IMR-90 (cell line): ENCODE measurements at regions not wholly inside any gene's neighbourhood (a gene's known extent, or its start where the extent isn't known, plus 50 kb on each side); places are given as distances from the start of the nearest gene placed in this dataset.

Source experiments
- ATAC-seq: fragments of 200-7000 bp; cut with Tn5 transposase; 2 replicates; pipeline ENCODE4 v1.9.1; 2020; ENCODE audit warnings: low read depth, mild to moderate bottlenecking, moderate library complexity
- BruUV-seq: library from RNA; stranded (reverse); fragments of 400-500 nt; replicated peaks from 2 replicates; lab custom pipeline; 2021; lab: Mats Ljungman, UMichigan
- CTCF ChIA-PET: fragments of 300-600 bp; formaldehyde crosslinking; extraction: SDS; loops from one replicate; lab custom pipeline; 2021; ENCODE audit warnings: antibody characterized with exemption; lab: Yijun Ruan, JAX
- POLR2A ChIA-PET: fragments of 300-600 bp; sonication (Branson Sonifier 250); formaldehyde crosslinking; loops from one replicate; lab custom pipeline; 2022; ENCODE audit warnings: antibody characterized with exemption; ENCODE audit not compliant: unreplicated experiment; lab: Charles Lee
- DNase-seq: peaks from one replicate; pipeline ENCODE4 v3.0.0; 2013
- H2AFZ ChIP-seq: replicated peaks from 2 replicates; pipeline ENCODE3; 2013; ENCODE audit warnings: low read length, mild to moderate bottlenecking; ENCODE audit not compliant: poor library complexity
- H2AK5ac ChIP-seq: 2 replicates; pipeline ENCODE4 v1.6.1; 2013; ENCODE audit warnings: low read depth, low read length, inconsistent platforms
- H2AK9ac ChIP-seq: replicated peaks from 2 replicates; pipeline ENCODE3; 2013; ENCODE audit warnings: mild to moderate bottlenecking, low read depth, low read length, moderate library complexity; ENCODE audit not compliant: poor library complexity
- H2BK120ac ChIP-seq: 2 replicates; pipeline ENCODE4 v1.6.1; 2013; ENCODE audit warnings: low read depth, low read length, inconsistent platforms
- H2BK15ac ChIP-seq: 3 replicates; pipeline ENCODE4 v1.6.1; 2013; ENCODE audit warnings: low read depth, low read length, inconsistent platforms
- H2BK20ac ChIP-seq: 2 replicates; pipeline ENCODE4 v1.6.1; 2013; ENCODE audit warnings: low read depth, mild to moderate bottlenecking, inconsistent platforms, low read length, moderate library complexity
- H2BK5ac ChIP-seq: 2 replicates; pipeline ENCODE4 v1.6.1; 2013; ENCODE audit warnings: mild to moderate bottlenecking, low read depth, low read length, inconsistent platforms; ENCODE audit not compliant: poor library complexity, severe bottlenecking
- H3K14ac ChIP-seq: replicated peaks from 2 replicates; pipeline ENCODE4 v1.6.1; 2013; ENCODE audit warnings: low read depth, low read length, inconsistent platforms
- H3K18ac ChIP-seq: 2 replicates; pipeline ENCODE4 v1.6.1; 2013; ENCODE audit warnings: low read depth, low read length, control low read depth
- H3K23ac ChIP-seq: 2 replicates; pipeline ENCODE4 v1.6.1; 2013; ENCODE audit warnings: low read depth, low read length, inconsistent platforms
- H3K27ac ChIP-seq: 2 replicates; pipeline ENCODE4 v1.5.1; 2013; ENCODE audit warnings: mild to moderate bottlenecking, control low read depth, low read length; ENCODE audit not compliant: insufficient read depth
- H3K27me3 ChIP-seq: 2 replicates; pipeline ENCODE4 v1.6.1; 2013; ENCODE audit warnings: low read length; ENCODE audit not compliant: control insufficient read depth, insufficient read depth
- H3K36me3 ChIP-seq: 2 replicates; pipeline ENCODE4 v1.6.1; 2013; ENCODE audit warnings: low read length, mixed read lengths; ENCODE audit not compliant: control insufficient read depth, insufficient read depth
- H3K4ac ChIP-seq: 2 replicates; pipeline ENCODE4 v1.6.1; 2013; ENCODE audit warnings: low read depth, low read length, inconsistent platforms
- H3K4me1 ChIP-seq: 2 replicates; pipeline ENCODE4 v1.6.1; 2013; ENCODE audit warnings: low read length, mixed read lengths; ENCODE audit not compliant: control insufficient read depth, insufficient read depth
- H3K4me2 ChIP-seq: 2 replicates; pipeline ENCODE4 v1.6.1; 2013; ENCODE audit warnings: low read depth, mild to moderate bottlenecking, control low read depth, low read length, moderate library complexity
- H3K4me3 ChIP-seq: 2 replicates; pipeline ENCODE4 v1.5.1; 2013; ENCODE audit warnings: low read depth, mild to moderate bottlenecking, control low read depth, low read length, moderate library complexity; ENCODE audit not compliant: insufficient read depth
- H3K56ac ChIP-seq: 2 replicates; pipeline ENCODE4 v1.6.1; 2013; ENCODE audit warnings: low read length, inconsistent platforms; ENCODE audit not compliant: insufficient read depth; ENCODE audit errors: extremely low read depth
- H3K79me1 ChIP-seq, 2 experiments: 2 replicates each; pipeline ENCODE4 v1.6.1; 2013; ENCODE audit warnings: low read length in 2 of 2, inconsistent platforms in 1 of 2, low read depth in 1 of 2
- H3K9ac ChIP-seq: 2 replicates; pipeline ENCODE4 v1.6.1; 2013; ENCODE audit warnings: low read depth, low read length, control low read depth
- H3K9me1 ChIP-seq: 2 replicates; pipeline ENCODE4 v1.6.1; 2013; ENCODE audit warnings: low read length, inconsistent platforms; ENCODE audit not compliant: insufficient read depth
- H3K9me3 ChIP-seq: 2 replicates; pipeline ENCODE4 v1.6.1; 2013; ENCODE audit warnings: low read length; ENCODE audit not compliant: control insufficient read depth, insufficient read depth
- H4K20me1 ChIP-seq: 2 replicates; pipeline ENCODE4 v1.6.1; 2013; ENCODE audit warnings: low read length, inconsistent platforms; ENCODE audit not compliant: insufficient read depth
- H4K5ac ChIP-seq: 2 replicates; pipeline ENCODE4 v1.6.1; 2013; ENCODE audit warnings: mild to moderate bottlenecking, low read depth, low read length, control low read depth
- H4K8ac ChIP-seq, 2 experiments: 2 replicates each; pipeline ENCODE4 v1.6.1; 2013; ENCODE audit warnings: low read depth in 2 of 2, low read length in 2 of 2, control low read depth in 1 of 2, inconsistent platforms in 1 of 2
- H4K91ac ChIP-seq: 2 replicates; pipeline ENCODE4 v1.6.1; 2013; ENCODE audit warnings: low read depth, low read length, inconsistent platforms; ENCODE audit not compliant: insufficient read depth
- BHLHE40 ChIP-seq: fragments of 150-350 bp; IDR thresholded peaks from 2 replicates; pipeline ENCODE4 v1.6.1; 2016; ENCODE audit warnings: mild to moderate bottlenecking, low read depth, low read length
- CEBPB ChIP-seq: IDR thresholded peaks from 2 replicates; pipeline ENCODE4 v1.6.1; 2012; ENCODE audit warnings: low read depth, low read length, improper control_type of control experiment
- CHD1 ChIP-seq: IDR thresholded peaks from 2 replicates; pipeline ENCODE4 v1.6.1; 2012; ENCODE audit warnings: low read depth, low read length, improper control_type of control experiment
- FOS ChIP-seq: fragments of 150-350 bp; IDR thresholded peaks from 2 replicates; pipeline ENCODE4 v1.6.1; 2016; ENCODE audit warnings: low read depth, low read length
- MAFK ChIP-seq: IDR thresholded peaks from 2 replicates; pipeline ENCODE4 v1.6.1; 2012; ENCODE audit warnings: low read depth, low read length, improper control_type of control experiment
- MXI1 ChIP-seq: IDR thresholded peaks from 2 replicates; pipeline ENCODE4 v1.6.1; 2012; ENCODE audit warnings: low read depth, mild to moderate bottlenecking, low read length, moderate library complexity, borderline replicate concordance
- NFE2L2 ChIP-seq: fragments of 150-350 bp; IDR thresholded peaks from 2 replicates; pipeline ENCODE4 v1.6.1; 2016; ENCODE audit warnings: low read depth, mild to moderate bottlenecking, low read length
- POLR2A ChIP-seq: IDR thresholded peaks from 2 replicates; pipeline ENCODE4 v1.6.1; 2012; ENCODE audit warnings: mild to moderate bottlenecking, low read depth, low read length
- RAD21 ChIP-seq: IDR thresholded peaks from 2 replicates; pipeline ENCODE4 v1.6.1; 2012; ENCODE audit warnings: low read length, improper control_type of control experiment
- RCOR1 ChIP-seq: IDR thresholded peaks from 2 replicates; pipeline ENCODE4 v1.6.1; 2012; ENCODE audit warnings: mild to moderate bottlenecking, low read length, improper control_type of control experiment; ENCODE audit not compliant: insufficient replicate concordance
- RFX5 ChIP-seq: IDR thresholded peaks from 2 replicates; pipeline ENCODE4 v1.8.0; 2012; ENCODE audit warnings: low read depth, mild to moderate bottlenecking, low read length, moderate library complexity
- SMC3 ChIP-seq: fragments of 150-350 bp; IDR thresholded peaks from 2 replicates; pipeline ENCODE4 v1.6.1; 2016; ENCODE audit warnings: low read depth, mild to moderate bottlenecking, antibody characterized with exemption, low read length, moderate library complexity
- whole genome bisulfite sequencing, 2 experiments: methylation state at CpG; one replicate each; pipeline versions ENCODE4 v1.1.5 to v1.1.7; 2013; ENCODE audit warnings: missing lambda C conversion rate in 2 of 2; ENCODE audit not compliant: insufficient read length in 1 of 2; ENCODE audit errors: extremely low coverage in 2 of 2; 5-methylcytosine and 5-hydroxymethylcytosine counted together
- dilution Hi-C: fragments of 300-500 bp; cut with HindIII; formaldehyde crosslinking; loops from one replicate; pipeline ENCODE4 v1.14.3; 2018; ENCODE audit warnings: low sequenced_read_pairs; ENCODE audit not compliant: unreplicated experiment
- in situ Hi-C: fragments of 300-500 bp; cut with MboI; formaldehyde crosslinking; loops from 3 replicates; pipeline ENCODE4 v1.14.3; 2019; ENCODE audit warnings: low sequenced_read_pairs, inconsistent platforms, mixed read lengths
- intact Hi-C: fragments of 100-400 bp; cut with micrococcal nuclease; formaldehyde crosslinking; loops from 2 replicates; pipeline ENCODE4 v1.10.0; 2022
- TF ChIP-seq, protein P1 (sequence below): fragments of 150-350 bp; IDR thresholded peaks from 2 replicates; pipeline ENCODE4 v1.6.1; 2017; ENCODE audit warnings: mild to moderate bottlenecking, antibody characterized with exemption, low read length, low read depth
- TF ChIP-seq, protein P2 (sequence below): conservative IDR thresholded peaks from 2 replicates; pipeline ENCODE4 v1.5.1; 2012; ENCODE audit warnings: mild to moderate bottlenecking, low read depth, low read length, improper control_type of control experiment

DNA sequence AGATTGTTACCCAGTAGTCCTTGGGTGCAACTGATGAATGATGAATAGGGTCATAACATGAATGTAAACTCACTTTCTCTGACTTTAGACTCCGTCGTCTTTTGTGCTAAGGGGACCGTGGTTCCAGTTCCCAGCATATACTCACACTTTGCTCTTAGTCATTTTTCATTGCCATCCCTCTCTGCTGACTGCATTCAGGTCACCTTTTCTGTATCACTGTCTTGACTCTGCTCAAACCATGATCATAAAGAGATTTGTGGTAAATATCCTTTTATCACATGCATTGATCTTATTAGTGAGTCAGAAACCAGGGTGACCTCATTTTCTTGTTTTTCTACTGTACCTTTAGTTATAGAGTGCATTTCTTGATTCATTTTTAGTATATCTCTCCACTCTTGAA, 141.1 kb upstream of the AGR3 start:
- ChIA-PET CTCF (no interaction called here), POLR2A (no interaction called here)
- no peak overlapping the region for H2AFZ ChIP-seq
- H3K9me3 ChIP-seq: no peaks in the 10 kb centered on the region; the same call in 1 of the 2 replicates
- ATAC-seq: no peak
- no peak overlapping the region for H2BK15ac ChIP-seq
- H4K5ac ChIP-seq: no peak overlapping the region
- H2AK9ac ChIP-seq: no peak overlapping the region
- H3K27ac ChIP-seq: no peak overlapping the region
- H4K8ac ChIP-seq: no peak overlapping the region
- dilution Hi-C loops: no loop called here
- no peak overlapping the region for H3K56ac ChIP-seq
- no peaks in the 10 kb centered on the region for H3K36me3 ChIP-seq
- H3K4me3 ChIP-seq: no peak overlapping the region
- intact Hi-C loops: no loop called here
- WGBS, 2 experiments: no CpG with 5 or more reads among the region's 3 CpGs
- no peak overlapping the region for H3K9ac ChIP-seq
- no peaks in the 10 kb centered on the region; the same call in 1 of the 2 replicates for H3K4me1 ChIP-seq
- H2AK5ac ChIP-seq: no peak overlapping the region
- in situ Hi-C loops: no loop called here
- BruUV-seq: no TSS peak
- TF ChIP-seq POLR2A: no peak
- no peak for TF ChIP-seq CEBPB
- TF ChIP-seq, protein P1, sequence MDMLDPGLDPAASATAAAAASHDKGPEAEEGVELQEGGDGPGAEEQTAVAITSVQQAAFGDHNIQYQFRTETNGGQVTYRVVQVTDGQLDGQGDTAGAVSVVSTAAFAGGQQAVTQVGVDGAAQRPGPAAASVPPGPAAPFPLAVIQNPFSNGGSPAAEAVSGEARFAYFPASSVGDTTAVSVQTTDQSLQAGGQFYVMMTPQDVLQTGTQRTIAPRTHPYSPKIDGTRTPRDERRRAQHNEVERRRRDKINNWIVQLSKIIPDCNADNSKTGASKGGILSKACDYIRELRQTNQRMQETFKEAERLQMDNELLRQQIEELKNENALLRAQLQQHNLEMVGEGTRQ: no peak
- no peak for TF ChIP-seq CHD1
- TF ChIP-seq BHLHE40: no peak
- TF ChIP-seq MXI1: no peak
- TF ChIP-seq RFX5: no peak
- no peak for TF ChIP-seq NFE2L2
- TF ChIP-seq, protein P2, sequence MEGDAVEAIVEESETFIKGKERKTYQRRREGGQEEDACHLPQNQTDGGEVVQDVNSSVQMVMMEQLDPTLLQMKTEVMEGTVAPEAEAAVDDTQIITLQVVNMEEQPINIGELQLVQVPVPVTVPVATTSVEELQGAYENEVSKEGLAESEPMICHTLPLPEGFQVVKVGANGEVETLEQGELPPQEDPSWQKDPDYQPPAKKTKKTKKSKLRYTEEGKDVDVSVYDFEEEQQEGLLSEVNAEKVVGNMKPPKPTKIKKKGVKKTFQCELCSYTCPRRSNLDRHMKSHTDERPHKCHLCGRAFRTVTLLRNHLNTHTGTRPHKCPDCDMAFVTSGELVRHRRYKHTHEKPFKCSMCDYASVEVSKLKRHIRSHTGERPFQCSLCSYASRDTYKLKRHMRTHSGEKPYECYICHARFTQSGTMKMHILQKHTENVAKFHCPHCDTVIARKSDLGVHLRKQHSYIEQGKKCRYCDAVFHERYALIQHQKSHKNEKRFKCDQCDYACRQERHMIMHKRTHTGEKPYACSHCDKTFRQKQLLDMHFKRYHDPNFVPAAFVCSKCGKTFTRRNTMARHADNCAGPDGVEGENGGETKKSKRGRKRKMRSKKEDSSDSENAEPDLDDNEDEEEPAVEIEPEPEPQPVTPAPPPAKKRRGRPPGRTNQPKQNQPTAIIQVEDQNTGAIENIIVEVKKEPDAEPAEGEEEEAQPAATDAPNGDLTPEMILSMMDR: no peak
- TF ChIP-seq RAD21: no peak
- no peak for TF ChIP-seq SMC3
- TF ChIP-seq MAFK: no peak
- no peak for TF ChIP-seq FOS
- TF ChIP-seq RCOR1: no peak
- H2BK5ac ChIP-seq: no peak overlapping the region
- H3K14ac ChIP-seq: no peak overlapping the region
- no peaks in the 10 kb centered on the region for H3K9me1 ChIP-seq
- H2BK120ac ChIP-seq: no peak overlapping the region
- H3K79me1 ChIP-seq: no peaks in the 10 kb centered on the region
- DNase-seq: no peak
- H3K4ac ChIP-seq: no peak overlapping the region
- no peak overlapping the region for H4K91ac ChIP-seq
- H3K4me2 ChIP-seq: no peak overlapping the region
- no peak overlapping the region for H3K23ac ChIP-seq
- H4K20me1 ChIP-seq: no peaks in the 10 kb centered on the region
- H3K27me3 ChIP-seq: no peaks in the 10 kb centered on the region
- H3K18ac ChIP-seq: no peak overlapping the region
- H2BK20ac ChIP-seq: no peak overlapping the region
